ENCODE measurements at regions not wholly inside any gene's neighbourhood (a gene's known extent, or its start where the extent isn't known, plus 50 kb on each side); places are given as distances from the start of the nearest gene placed in this dataset.

- no peak for TF ChIP-seq CTCF (IDR thresholded peaks at IDR 0.05; ENCODE audit: control insufficient read depth, insufficient read depth, low read depth, low read length, missing control alignments)
- H3K4me3 ChIP-seq (ENCODE audit: control insufficient read depth, low read depth, low read length) = no peak overlapping the region
- DNase-seq (ENCODE audit: low read depth) = no peak
Measured at GRCh38 chr14:99041141-99041819, 230.7 kb downstream of the BCL11B start.

GRCh38 chr14:99041820-99042174 lies 230.2 kb downstream of the BCL11B start:
- DNase-seq (ENCODE audit: low read depth) = no peak
- TF ChIP-seq CTCF (IDR thresholded peaks at IDR 0.05; ENCODE audit: control insufficient read depth, insufficient read depth, low read depth, low read length, missing control alignments) = no peak
- H3K4me3 ChIP-seq (ENCODE audit: control insufficient read depth, low read depth, low read length) = no peak overlapping the region

- DNase-seq (ENCODE audit: low read depth) = no peak
- no peak for TF ChIP-seq CTCF (IDR thresholded peaks at IDR 0.05; ENCODE audit: control insufficient read depth, insufficient read depth, low read depth, low read length, missing control alignments)
- no peak overlapping the region for H3K4me3 ChIP-seq (ENCODE audit: control insufficient read depth, low read depth, low read length)
Measured at GRCh38 chr14:99042381-99043266, 229.4 kb downstream of the BCL11B start.

GRCh38 chr14:99043267-99043615 lies 228.8 kb downstream of the BCL11B start:
- TF ChIP-seq CTCF (IDR thresholded peaks at IDR 0.05; ENCODE audit: control insufficient read depth, insufficient read depth, low read depth, low read length, missing control alignments) = no peak
- no peak overlapping the region for H3K4me3 ChIP-seq (ENCODE audit: control insufficient read depth, low read depth, low read length)
- no peak for DNase-seq (ENCODE audit: low read depth)

- TF ChIP-seq CTCF (IDR thresholded peaks at IDR 0.05; ENCODE audit: control insufficient read depth, insufficient read depth, low read depth, low read length, missing control alignments) = no peak
- no peak for DNase-seq (ENCODE audit: low read depth)
Measured at GRCh38 chr14:99043756-99044155, 228.2 kb downstream of the BCL11B start.

GRCh38 chr14:99047441-99048031 lies 224.5 kb downstream of the BCL11B start:
- TF ChIP-seq CTCF (IDR thresholded peaks at IDR 0.05; ENCODE audit: control insufficient read depth, insufficient read depth, low read depth, low read length, missing control alignments) = no peak
- no peak for DNase-seq (ENCODE audit: low read depth)
- no peak overlapping the region for H3K4me3 ChIP-seq (ENCODE audit: control insufficient read depth, low read depth, low read length)

More at GRCh38 chr14:99043756-99044155, 228.2 kb downstream of the BCL11B start:
- H3K4me3 ChIP-seq (ENCODE audit: control insufficient read depth, low read depth, low read length) = no peak overlapping the region

Measured in AG09309 (cell line).